ENCODE measurements at regions not wholly inside any gene's neighbourhood (a gene's known extent, or its start where the extent isn't known, plus 50 kb on each side); places are given as distances from the start of the nearest gene placed in this dataset.

DNA sequence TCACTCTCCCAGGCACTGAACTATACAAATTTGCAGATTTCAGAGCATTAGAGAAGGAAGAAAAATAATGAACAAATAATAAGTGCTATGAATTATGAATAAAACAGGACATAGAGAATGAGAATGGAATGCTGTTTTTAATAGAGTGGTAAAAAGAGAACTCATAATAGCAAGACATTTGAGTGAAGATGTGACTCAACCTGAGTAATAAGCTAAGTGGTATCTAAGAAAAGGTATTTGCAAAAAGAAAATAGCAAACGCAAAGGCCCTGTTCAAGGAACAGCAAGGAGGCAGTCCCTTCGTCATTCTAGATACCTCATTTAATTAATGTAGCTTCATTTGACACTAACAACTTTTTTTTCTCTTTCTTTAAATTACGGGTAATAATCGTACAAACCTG lies 1910.0 kb upstream of the TENM3 start:
- H2AFZ ChIP-seq (ENCODE audit: low read depth, low read length): no peak overlapping the region
- H3K79me1 ChIP-seq (replicated peaks; ENCODE audit: low read length, poor library complexity, severe bottlenecking): peaks cover 1% of the 10 kb centered on the region
- H2AK5ac ChIP-seq (ENCODE audit: low read length, severe bottlenecking): no peak overlapping the region
- H2BK12ac ChIP-seq (ENCODE audit: low read length in 2 of 2): no peak overlapping the region
- H3K27ac ChIP-seq (ENCODE audit: low read length, poor library complexity, severe bottlenecking): no peak overlapping the region
- H2BK15ac ChIP-seq (ENCODE audit: low read depth, poor library complexity, severe bottlenecking): no peak overlapping the region
- no peak overlapping the region for H2BK5ac ChIP-seq (ENCODE audit: low read depth, low read length, poor library complexity, severe bottlenecking)
- no peaks in the 10 kb centered on the region for H3K27me3 ChIP-seq (ENCODE audit: control insufficient read depth in 1 of 2, insufficient read depth in 1 of 2, low read length in 2 of 2)
- no peak for DNase-seq
- no peak overlapping the region for H3K4ac ChIP-seq (ENCODE audit: low read depth in 1 of 2, low read length in 2 of 2)
- no peak overlapping the region for H3K18ac ChIP-seq (ENCODE audit: low read depth in 1 of 2, low read length in 2 of 2)
- H3K23ac ChIP-seq (ENCODE audit: low read length in 2 of 2): no peak overlapping the region
- no peaks in the 10 kb centered on the region for H3K36me3 ChIP-seq (ENCODE audit: control insufficient read depth in 1 of 2, insufficient read depth in 2 of 2, low read depth in 1 of 2, low read length in 2 of 2)
- H3K4me3 ChIP-seq (ENCODE audit: insufficient read depth in 1 of 2, low read depth in 1 of 2, low read length in 2 of 2): no peak overlapping the region
- no peak overlapping the region for H3K4me2 ChIP-seq (ENCODE audit: low read length, poor library complexity, severe bottlenecking)
- H3K9me3 ChIP-seq (ENCODE audit: control insufficient read depth, low read length): no peaks in the 10 kb centered on the region
- no peak overlapping the region for H3K9ac ChIP-seq (ENCODE audit: low read length)
- no peak overlapping the region for H4K91ac ChIP-seq (ENCODE audit: low read length)
- no peak overlapping the region for H3K14ac ChIP-seq (ENCODE audit: low read length in 2 of 2)
- no peak overlapping the region for H4K8ac ChIP-seq (ENCODE audit: low read length)
- peaks cover 5% of the 10 kb centered on the region for H3K4me1 ChIP-seq (ENCODE audit: control insufficient read depth, insufficient read depth, low read depth, low read length)
- WGBS: 83% methylated on average over 2 of the region's 4 CpGs
- H2BK120ac ChIP-seq (ENCODE audit: low read depth, low read length): no peak overlapping the region

DNA sequence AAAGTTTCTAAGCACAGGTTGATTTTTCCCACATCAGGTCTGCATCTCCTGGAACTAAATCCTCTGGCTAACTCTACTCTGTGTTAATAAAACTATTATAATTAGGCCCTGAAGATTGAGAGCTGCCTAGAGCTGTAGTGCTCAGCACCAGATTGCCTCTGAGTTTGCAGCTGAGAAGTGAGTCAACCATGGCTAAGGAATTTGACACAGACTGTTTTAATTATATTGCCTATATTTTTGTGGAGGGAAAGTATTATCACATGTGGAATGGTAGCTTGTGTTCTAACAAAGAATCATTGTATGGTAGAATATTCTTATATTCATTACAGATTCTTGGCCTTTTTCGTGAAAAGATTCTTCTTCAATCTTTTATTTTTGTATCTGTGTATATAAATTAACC lies 1907.6 kb upstream of the TENM3 start:
- no peak overlapping the region for H2AFZ ChIP-seq (ENCODE audit: low read depth, low read length)
- H3K9ac ChIP-seq (ENCODE audit: low read length): no peak overlapping the region
- no peak overlapping the region for H3K18ac ChIP-seq (ENCODE audit: low read depth in 1 of 2, low read length in 2 of 2)
- no peaks in the 10 kb centered on the region for H3K4me1 ChIP-seq (ENCODE audit: control insufficient read depth, insufficient read depth, low read depth, low read length)
- no peak for DNase-seq
- no peak overlapping the region for H3K4me3 ChIP-seq (ENCODE audit: insufficient read depth in 1 of 2, low read depth in 1 of 2, low read length in 2 of 2)
- H4K8ac ChIP-seq (ENCODE audit: low read length): no peak overlapping the region
- H4K91ac ChIP-seq (ENCODE audit: low read length): no peak overlapping the region
- no peak overlapping the region for H3K4me2 ChIP-seq (ENCODE audit: low read length, poor library complexity, severe bottlenecking)
- H3K14ac ChIP-seq (ENCODE audit: low read length in 2 of 2): no peak overlapping the region
- H2AK5ac ChIP-seq (ENCODE audit: low read length, severe bottlenecking): no peak overlapping the region
- H3K23ac ChIP-seq (ENCODE audit: low read length in 2 of 2): no peak overlapping the region
- WGBS: no CpG with 5 or more reads among the region's 1 CpG
- H2BK5ac ChIP-seq (ENCODE audit: low read depth, low read length, poor library complexity, severe bottlenecking): no peak overlapping the region
- H2BK120ac ChIP-seq (ENCODE audit: low read depth, low read length): no peak overlapping the region
- no peak overlapping the region for H2BK12ac ChIP-seq (ENCODE audit: low read length in 2 of 2)
- no peaks in the 10 kb centered on the region for H3K79me1 ChIP-seq (replicated peaks; ENCODE audit: low read length, poor library complexity, severe bottlenecking)
- H3K4ac ChIP-seq (ENCODE audit: low read depth in 1 of 2, low read length in 2 of 2): no peak overlapping the region
- no peak overlapping the region for H2BK15ac ChIP-seq (ENCODE audit: low read depth, poor library complexity, severe bottlenecking)
- H3K36me3 ChIP-seq (ENCODE audit: control insufficient read depth in 1 of 2, insufficient read depth in 2 of 2, low read depth in 1 of 2, low read length in 2 of 2): no peaks in the 10 kb centered on the region
- H3K27ac ChIP-seq (ENCODE audit: low read length, poor library complexity, severe bottlenecking): no peak overlapping the region
- H3K27me3 ChIP-seq (ENCODE audit: control insufficient read depth in 1 of 2, insufficient read depth in 1 of 2, low read length in 2 of 2): no peaks in the 10 kb centered on the region
- H3K9me3 ChIP-seq (ENCODE audit: control insufficient read depth, low read length): no peaks in the 10 kb centered on the region

DNA sequence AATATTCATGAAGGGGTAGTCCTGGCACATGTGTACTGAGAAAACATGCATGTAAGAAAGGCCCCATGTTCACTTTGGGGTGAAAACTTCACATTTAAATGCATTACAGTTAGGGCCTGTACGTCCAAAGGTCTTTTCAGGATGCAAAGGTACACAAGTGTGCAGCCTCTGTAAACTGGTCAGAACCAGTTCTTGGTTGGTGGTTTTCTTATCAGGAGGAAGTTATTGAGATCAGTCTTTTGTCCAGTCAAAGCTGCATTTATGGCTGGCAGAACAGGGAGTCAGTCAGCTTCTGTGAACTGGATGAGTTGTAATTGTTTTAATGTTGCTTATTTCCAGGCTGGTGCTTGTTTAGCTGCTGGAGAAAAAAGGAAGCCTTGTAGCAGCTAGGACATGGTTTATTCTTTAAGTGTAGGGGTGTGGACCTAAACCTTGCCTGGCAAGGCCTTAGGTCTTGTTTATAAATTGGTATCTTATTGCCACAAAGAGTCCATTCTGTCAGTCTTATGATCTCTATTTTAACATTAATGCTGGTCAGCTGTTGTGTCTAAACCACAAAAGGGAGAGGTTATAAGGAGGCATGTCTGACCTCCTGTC lies 1906.6 kb upstream of the TENM3 start:
- no peak overlapping the region for H3K4me3 ChIP-seq (ENCODE audit: insufficient read depth in 1 of 2, low read depth in 1 of 2, low read length in 2 of 2)
- H3K4ac ChIP-seq (ENCODE audit: low read depth in 1 of 2, low read length in 2 of 2): no peak overlapping the region
- H3K9me3 ChIP-seq (ENCODE audit: control insufficient read depth, low read length): no peaks in the 10 kb centered on the region
- no peaks in the 10 kb centered on the region for H3K27me3 ChIP-seq (ENCODE audit: control insufficient read depth in 1 of 2, insufficient read depth in 1 of 2, low read length in 2 of 2)
- no peak overlapping the region for H3K14ac ChIP-seq (ENCODE audit: low read length in 2 of 2)
- no peaks in the 10 kb centered on the region for H3K4me1 ChIP-seq (ENCODE audit: control insufficient read depth, insufficient read depth, low read depth, low read length)
- H2AFZ ChIP-seq (ENCODE audit: low read depth, low read length): no peak overlapping the region
- H2BK120ac ChIP-seq (ENCODE audit: low read depth, low read length): no peak overlapping the region
- 33% methylated on average over 1 of the region's 1 CpG for WGBS
- H3K9ac ChIP-seq (ENCODE audit: low read length): no peak overlapping the region
- H4K8ac ChIP-seq (ENCODE audit: low read length): no peak overlapping the region
- H3K4me2 ChIP-seq (ENCODE audit: low read length, poor library complexity, severe bottlenecking): no peak overlapping the region
- no peaks in the 10 kb centered on the region for H3K79me1 ChIP-seq (replicated peaks; ENCODE audit: low read length, poor library complexity, severe bottlenecking)
- no peak overlapping the region for H3K18ac ChIP-seq (ENCODE audit: low read depth in 1 of 2, low read length in 2 of 2)
- no peak overlapping the region for H2BK12ac ChIP-seq (ENCODE audit: low read length in 2 of 2)
- no peak overlapping the region for H3K23ac ChIP-seq (ENCODE audit: low read length in 2 of 2)
- H2BK5ac ChIP-seq (ENCODE audit: low read depth, low read length, poor library complexity, severe bottlenecking): no peak overlapping the region
- no peak overlapping the region for H4K91ac ChIP-seq (ENCODE audit: low read length)
- no peak overlapping the region for H3K27ac ChIP-seq (ENCODE audit: low read length, poor library complexity, severe bottlenecking)
- no peak for DNase-seq
- H2AK5ac ChIP-seq (ENCODE audit: low read length, severe bottlenecking): no peak overlapping the region
- no peak overlapping the region for H2BK15ac ChIP-seq (ENCODE audit: low read depth, poor library complexity, severe bottlenecking)
- H3K36me3 ChIP-seq (ENCODE audit: control insufficient read depth in 1 of 2, insufficient read depth in 2 of 2, low read depth in 1 of 2, low read length in 2 of 2): no peaks in the 10 kb centered on the region

DNA sequence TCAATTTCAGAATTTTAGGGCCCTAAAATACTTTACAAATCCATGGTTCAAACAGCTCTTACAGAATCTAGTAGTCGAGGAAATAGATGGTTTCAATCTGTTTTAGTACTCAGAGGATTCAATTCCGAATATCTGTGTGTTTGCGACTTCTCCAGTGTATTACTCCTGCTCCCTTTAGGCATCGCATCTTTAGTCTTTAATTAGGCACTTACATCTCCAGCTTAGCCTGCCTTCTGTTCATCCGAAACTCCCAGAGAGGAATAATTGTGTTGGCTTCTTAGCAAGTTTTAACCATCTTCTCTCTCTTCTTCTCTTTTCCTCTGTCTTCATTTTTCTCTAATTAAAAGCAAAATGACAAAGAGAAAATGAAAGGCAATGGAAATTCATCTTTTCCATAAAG lies 1901.3 kb upstream of the TENM3 start:
- Histone ChIP-seq H3K14ac (ENCODE audit: low read length in 2 of 2) (no peak overlapping the region), H3K4me1 (ENCODE audit: control insufficient read depth, insufficient read depth, low read depth, low read length) (no peaks in the 10 kb centered on the region), H2BK12ac (ENCODE audit: low read length in 2 of 2) (no peak overlapping the region), H4K91ac (ENCODE audit: low read length) (no peak overlapping the region), H3K27me3 (ENCODE audit: control insufficient read depth in 1 of 2, insufficient read depth in 1 of 2, low read length in 2 of 2) (no peaks in the 10 kb centered on the region), H3K4me2 (ENCODE audit: low read length, poor library complexity, severe bottlenecking) (no peak overlapping the region), H3K4me3 (ENCODE audit: insufficient read depth in 1 of 2, low read depth in 1 of 2, low read length in 2 of 2) (no peak overlapping the region), H3K23ac (ENCODE audit: low read length in 2 of 2) (no peak overlapping the region), H2BK120ac (ENCODE audit: low read depth, low read length) (no peak overlapping the region), H3K9me3 (ENCODE audit: control insufficient read depth, low read length) (no peaks in the 10 kb centered on the region), H2BK15ac (ENCODE audit: low read depth, poor library complexity, severe bottlenecking) (no peak overlapping the region), H2AK5ac (ENCODE audit: low read length, severe bottlenecking) (no peak overlapping the region), H3K9ac (ENCODE audit: low read length) (no peak overlapping the region), H3K18ac (ENCODE audit: low read depth in 1 of 2, low read length in 2 of 2) (no peak overlapping the region), H3K4ac (ENCODE audit: low read depth in 1 of 2, low read length in 2 of 2) (no peak overlapping the region), H2BK5ac (ENCODE audit: low read depth, low read length, poor library complexity, severe bottlenecking) (no peak overlapping the region), H4K8ac (ENCODE audit: low read length) (no peak overlapping the region), H3K27ac (ENCODE audit: low read length, poor library complexity, severe bottlenecking) (no peak overlapping the region), H3K36me3 (ENCODE audit: control insufficient read depth in 1 of 2, insufficient read depth in 2 of 2, low read depth in 1 of 2, low read length in 2 of 2) (no peaks in the 10 kb centered on the region), H2AFZ (ENCODE audit: low read depth, low read length) (no peak overlapping the region), H3K79me1 (replicated peaks; ENCODE audit: low read length, poor library complexity, severe bottlenecking) (no peaks in the 10 kb centered on the region)
- no peak for DNase-seq
- 83% methylated on average over 3 of the region's 5 CpGs for WGBS

Data from mesenchymal stem cell (in vitro differentiated cells and primary cell).